ENCODE measurements at regions not wholly inside any gene's neighbourhood (a gene's known extent, or its start where the extent isn't known, plus 50 kb on each side); places are given as distances from the start of the nearest gene placed in this dataset.

- TF ChIP-seq CTCF (IDR thresholded peaks at IDR 0.05) = no peak
- TF ChIP-seq EP300 (IDR thresholded peaks at IDR 0.05) = no peak
These were observed 93.0 kb upstream of the MPDZ start for GRCh38 chr9:13372510-13372909.
